Caco-2 (cell line): ENCODE measurements at regions not wholly inside any gene's neighbourhood (a gene's known extent, or its start where the extent isn't known, plus 50 kb on each side); places are given as distances from the start of the nearest gene placed in this dataset.

Experiments
- BruUV-seq: library from RNA; stranded (reverse); fragments of 400-500 nt; replicated peaks from 2 replicates; lab custom pipeline; 2021; lab: Mats Ljungman, UMichigan
- CTCF ChIA-PET: fragments of 300-600 bp; sonication (Branson Sonifier 250); formaldehyde crosslinking; loops from one replicate; lab custom pipeline; 2022; ENCODE audit warnings: antibody characterized with exemption; lab: Charles Lee
- POLR2A ChIA-PET: fragments of 300-600 bp; sonication (Branson Sonifier 250); formaldehyde crosslinking; loops from one replicate; lab custom pipeline; 2022; ENCODE audit warnings: antibody characterized with exemption; lab: Charles Lee
- DNase-seq, 2 experiments: peaks; one replicate each; pipeline versions ENCODE4 v3.0.0 to v3.0.0-alpha.2; 2020 to 2022
- H3K27me3 ChIP-seq: replicated peaks from 2 replicates; pipeline ENCODE4 v1.6.0; 2011; ENCODE audit warnings: low read length; ENCODE audit not compliant: control insufficient read depth, insufficient read depth
- H3K36me3 ChIP-seq: 2 replicates; pipeline ENCODE4 v1.5.1; 2011; ENCODE audit warnings: low read length; ENCODE audit not compliant: control insufficient read depth, insufficient read depth
- H3K4me1 ChIP-seq: fragments of 250-450 bp; sonication (Bioruptor Pico); 2 replicates; pipeline ENCODE4 v1.5.1; 2020; ENCODE audit warnings: mild to moderate bottlenecking
- H3K4me3 ChIP-seq: 2 replicates; pipeline ENCODE4 v1.5.1; 2011; ENCODE audit warnings: low read depth, mild to moderate bottlenecking, control low read depth, low read length
- H3K9me3 ChIP-seq: fragments of 250-450 bp; sonication (Bioruptor Pico); 2 replicates; pipeline ENCODE4 v1.5.1; 2020; ENCODE audit warnings: mild to moderate bottlenecking, moderate library complexity
- H3K27ac Mint-ChIP-seq: one replicate; pipeline ENCODE4 v1.8.0; 2022; ENCODE audit warnings: mixed read lengths; ENCODE audit not compliant: unreplicated experiment
- H3K27me3 Mint-ChIP-seq: one replicate; pipeline ENCODE4 v1.8.0; 2022; ENCODE audit warnings: mixed read lengths; ENCODE audit not compliant: insufficient read depth, unreplicated experiment
- H3K36me3 Mint-ChIP-seq: one replicate; pipeline ENCODE4 v1.8.0; 2022; ENCODE audit warnings: mild to moderate bottlenecking, mixed read lengths; ENCODE audit not compliant: insufficient read depth, unreplicated experiment
- H3K4me1 Mint-ChIP-seq: one replicate; pipeline ENCODE4 v1.8.0; 2022; ENCODE audit warnings: low read depth, mixed read lengths; ENCODE audit not compliant: unreplicated experiment
- H3K4me3 Mint-ChIP-seq: one replicate; pipeline ENCODE4 v1.8.0; 2022; ENCODE audit warnings: mild to moderate bottlenecking, moderate library complexity, mixed read lengths; ENCODE audit not compliant: unreplicated experiment
- H3K9me3 Mint-ChIP-seq: one replicate; pipeline ENCODE4 v1.8.0; 2022; ENCODE audit warnings: mixed read lengths; ENCODE audit not compliant: unreplicated experiment
- intact Hi-C: fragments of 100-400 bp; cut with micrococcal nuclease; formaldehyde crosslinking; loops from one replicate; pipeline ENCODE4 v1.10.0; 2022; ENCODE audit not compliant: unreplicated experiment
- TF ChIP-seq, protein P1 (sequence below), 2 experiments: fragments of 200-600 bp in 1 of 2; IDR thresholded peaks; 1 replicate in 1 of 2; 2 replicates in 1 of 2; pipeline versions ENCODE4 v1.5.1 to v1.8.0; 2011 to 2022; ENCODE audit warnings: antibody characterized with exemption in 1 of 2, control low read depth in 1 of 2, inconsistent platforms in 1 of 2, low read depth in 1 of 2, low read length in 1 of 2, mild to moderate bottlenecking in 1 of 2, moderate library complexity in 1 of 2; ENCODE audit not compliant: insufficient read depth in 1 of 2, severe bottlenecking in 1 of 2, unreplicated experiment in 1 of 2

DNA sequence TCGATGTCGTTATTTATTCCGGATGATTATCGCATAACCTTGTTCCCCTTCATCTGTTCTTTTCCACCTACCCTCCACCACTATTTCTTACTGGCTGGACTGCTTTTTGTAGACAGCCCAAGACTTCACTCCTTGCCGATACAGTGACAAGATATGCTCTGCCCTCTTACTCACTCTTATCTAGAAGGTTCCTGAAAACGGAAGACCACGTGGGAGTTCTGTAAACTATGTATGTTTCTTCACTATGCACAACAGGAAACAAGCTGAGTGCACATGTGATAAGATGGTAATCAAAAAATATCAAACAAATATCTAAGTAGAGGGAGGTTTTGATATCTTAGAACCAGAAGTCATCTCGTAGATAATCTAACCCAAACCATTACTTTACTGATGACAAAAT, 122.9 kb upstream of the ARHGAP20 start:
- Mint-ChIP-seq H3K36me3 (no peaks in the 10 kb centered on the region), H3K4me3 (no peak overlapping the region), H3K27me3 (peaks cover 45% of the 10 kb centered on the region), H3K9me3 (no peaks in the 10 kb centered on the region), H3K4me1 (no peaks in the 10 kb centered on the region), H3K27ac (no peak overlapping the region)
- H3K4me3 ChIP-seq, result no peak overlapping the region
- TF ChIP-seq, protein P1, sequence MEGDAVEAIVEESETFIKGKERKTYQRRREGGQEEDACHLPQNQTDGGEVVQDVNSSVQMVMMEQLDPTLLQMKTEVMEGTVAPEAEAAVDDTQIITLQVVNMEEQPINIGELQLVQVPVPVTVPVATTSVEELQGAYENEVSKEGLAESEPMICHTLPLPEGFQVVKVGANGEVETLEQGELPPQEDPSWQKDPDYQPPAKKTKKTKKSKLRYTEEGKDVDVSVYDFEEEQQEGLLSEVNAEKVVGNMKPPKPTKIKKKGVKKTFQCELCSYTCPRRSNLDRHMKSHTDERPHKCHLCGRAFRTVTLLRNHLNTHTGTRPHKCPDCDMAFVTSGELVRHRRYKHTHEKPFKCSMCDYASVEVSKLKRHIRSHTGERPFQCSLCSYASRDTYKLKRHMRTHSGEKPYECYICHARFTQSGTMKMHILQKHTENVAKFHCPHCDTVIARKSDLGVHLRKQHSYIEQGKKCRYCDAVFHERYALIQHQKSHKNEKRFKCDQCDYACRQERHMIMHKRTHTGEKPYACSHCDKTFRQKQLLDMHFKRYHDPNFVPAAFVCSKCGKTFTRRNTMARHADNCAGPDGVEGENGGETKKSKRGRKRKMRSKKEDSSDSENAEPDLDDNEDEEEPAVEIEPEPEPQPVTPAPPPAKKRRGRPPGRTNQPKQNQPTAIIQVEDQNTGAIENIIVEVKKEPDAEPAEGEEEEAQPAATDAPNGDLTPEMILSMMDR (IDR thresholded peaks at IDR 0.05; ENCODE audit: insufficient read depth in 1 of 2, low read depth in 1 of 2, low read length in 1 of 2, severe bottlenecking in 1 of 2, unreplicated experiment in 1 of 2), result no peak
- H3K9me3 ChIP-seq, result no peaks in the 10 kb centered on the region
- POLR2A ChIA-PET, result no interaction called here
- no peak for DNase-seq
- H3K27me3 ChIP-seq, result no peaks in the 10 kb centered on the region; the same call in 1 of the 2 replicates
- intact Hi-C loops, result no loop called here
- no peaks in the 10 kb centered on the region for H3K4me1 ChIP-seq
- H3K36me3 ChIP-seq, result no peaks in the 10 kb centered on the region
- BruUV-seq, result no TSS peak
- CTCF ChIA-PET, result no interaction called here

DNA sequence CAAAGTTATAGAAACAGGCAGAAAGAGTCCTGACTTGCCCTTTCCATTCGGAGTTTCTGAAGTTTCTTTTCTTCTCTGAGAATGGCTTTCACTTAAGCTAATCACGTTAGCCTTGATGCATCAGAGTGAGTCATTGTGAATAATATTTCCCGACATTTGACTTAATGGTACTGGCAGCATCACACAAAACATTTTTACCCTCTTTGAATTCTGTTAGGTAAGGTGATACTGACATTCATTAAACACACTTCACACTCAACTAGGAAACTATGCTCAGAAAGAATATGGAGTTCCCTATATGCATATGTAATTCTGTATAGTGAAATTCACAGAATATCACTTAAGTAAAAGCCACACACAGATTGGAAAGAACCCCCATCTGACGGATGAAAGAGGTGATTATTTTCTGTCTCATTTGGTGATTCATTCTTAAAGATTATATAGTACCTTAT, 120.8 kb upstream of the ARHGAP20 start:
- no peaks in the 10 kb centered on the region for H3K9me3 ChIP-seq
- no TSS peak for BruUV-seq
- ChIA-PET CTCF (no interaction called here), POLR2A (no interaction called here)
- no peak for DNase-seq
- H3K9me3 Mint-ChIP-seq, result no peaks in the 10 kb centered on the region
- H3K4me1 ChIP-seq, result no peaks in the 10 kb centered on the region
- no peak overlapping the region for H3K4me3 ChIP-seq
- H3K27ac Mint-ChIP-seq, result no peak overlapping the region
- intact Hi-C loops, result no loop called here
- H3K27me3 ChIP-seq, result no peaks in the 10 kb centered on the region; the same call in 1 of the 2 replicates
- H3K36me3 ChIP-seq, result no peaks in the 10 kb centered on the region
- H3K4me1 Mint-ChIP-seq, result no peaks in the 10 kb centered on the region
- no peaks in the 10 kb centered on the region for H3K36me3 Mint-ChIP-seq
- TF ChIP-seq, protein P1 (IDR thresholded peaks at IDR 0.05; ENCODE audit: insufficient read depth in 1 of 2, low read depth in 1 of 2, low read length in 1 of 2, severe bottlenecking in 1 of 2, unreplicated experiment in 1 of 2), result no peak
- no peak overlapping the region for H3K4me3 Mint-ChIP-seq
- H3K27me3 Mint-ChIP-seq, result peaks cover 46% of the 10 kb centered on the region

DNA sequence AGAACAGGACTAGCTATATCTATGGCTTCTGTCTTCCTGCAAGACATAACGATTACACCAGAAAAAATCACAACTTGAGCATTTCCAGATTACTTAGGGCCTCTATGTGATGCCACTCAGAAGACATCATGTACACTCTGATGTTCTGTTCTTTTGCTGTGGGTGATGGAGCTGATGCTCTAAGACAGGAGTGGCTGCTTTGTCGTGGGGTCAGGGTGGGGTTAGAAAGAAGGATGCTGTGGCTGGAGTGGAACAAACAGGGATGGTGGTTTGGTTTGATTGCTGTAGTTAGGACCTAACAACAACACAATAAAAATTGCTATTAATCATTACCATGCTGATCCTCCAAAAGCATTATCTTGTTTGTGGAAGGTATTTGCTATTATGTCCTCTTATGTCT, 120.3 kb upstream of the ARHGAP20 start:
- Mint-ChIP-seq H3K9me3 (no peaks in the 10 kb centered on the region), H3K4me3 (no peak overlapping the region), H3K27ac (no peak overlapping the region), H3K27me3 (peaks cover 41% of the 10 kb centered on the region), H3K4me1 (no peaks in the 10 kb centered on the region), H3K36me3 (no peaks in the 10 kb centered on the region)
- Histone ChIP-seq H3K36me3 (no peaks in the 10 kb centered on the region), H3K4me1 (no peaks in the 10 kb centered on the region), H3K9me3 (no peaks in the 10 kb centered on the region), H3K4me3 (no peak overlapping the region), H3K27me3 (no peaks in the 10 kb centered on the region; the same call in 1 of the 2 replicates)
- ChIA-PET POLR2A (no interaction called here), CTCF (no interaction called here)
- BruUV-seq, result no TSS peak
- intact Hi-C loops, result no loop called here
- TF ChIP-seq, protein P1 (IDR thresholded peaks at IDR 0.05; ENCODE audit: insufficient read depth in 1 of 2, low read depth in 1 of 2, low read length in 1 of 2, severe bottlenecking in 1 of 2, unreplicated experiment in 1 of 2), result no peak
- DNase-seq, result no peak
